ENCODE measurements at regions not wholly inside any gene's neighbourhood (a gene's known extent, or its start where the extent isn't known, plus 50 kb on each side); places are given as distances from the start of the nearest gene placed in this dataset.
"Not testable (repeated sequence)": the region's sequence is repeated elsewhere in the genome, so short reads cannot be mapped to it uniquely, and the experiment has no call there.

DNA sequence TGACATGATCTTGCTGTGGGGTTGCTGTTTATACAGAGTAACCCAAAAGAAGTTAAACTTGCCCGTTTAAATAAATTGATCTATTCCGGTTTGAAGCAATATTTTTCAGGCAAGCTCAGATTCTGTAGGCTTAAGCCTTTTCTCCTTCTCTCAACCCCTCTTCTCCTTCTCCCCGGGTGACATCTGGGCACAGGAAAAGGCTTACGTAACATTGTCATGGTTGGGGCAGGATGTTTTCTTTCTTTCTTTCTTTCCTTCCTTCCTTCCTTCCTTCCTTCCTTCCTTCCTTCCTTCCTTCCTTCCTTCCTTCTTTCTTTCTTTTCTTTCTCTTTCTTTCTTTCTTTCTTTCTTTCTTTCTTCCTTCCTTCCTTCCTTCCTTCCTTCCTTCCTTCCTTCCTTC, 315.5 kb upstream of the SPRED2 start:
- TF ChIP-seq ZNF366 (tag by site-specific recombination; conservative IDR thresholded peaks at IDR 0.05): peak; percentile 75; the same call in 1 of the 2 replicates
- H3K4me3 ChIP-seq (ENCODE audit: low read depth, low read length); H3K4me1 ChIP-seq (ENCODE audit: control insufficient read depth, insufficient read depth, low read length); POLR2A ChIA-PET; H3K9me3 ChIP-seq (ENCODE audit: control insufficient read depth, insufficient read depth, low read depth, low read length); H3K27ac ChIP-seq (ENCODE audit: extremely low read depth, low read depth, low read length); H3K36me3 ChIP-seq (ENCODE audit: control insufficient read depth in 2 of 2, insufficient read depth in 1 of 2, low read length in 2 of 2): not testable (repeated sequence)
- CTCF ChIA-PET: interaction anchor here (0.7 kb wide), 1 partner anchor 318 kb away, joined by 3 read pairs; no protein-coding TSS in a partner anchor

DNA sequence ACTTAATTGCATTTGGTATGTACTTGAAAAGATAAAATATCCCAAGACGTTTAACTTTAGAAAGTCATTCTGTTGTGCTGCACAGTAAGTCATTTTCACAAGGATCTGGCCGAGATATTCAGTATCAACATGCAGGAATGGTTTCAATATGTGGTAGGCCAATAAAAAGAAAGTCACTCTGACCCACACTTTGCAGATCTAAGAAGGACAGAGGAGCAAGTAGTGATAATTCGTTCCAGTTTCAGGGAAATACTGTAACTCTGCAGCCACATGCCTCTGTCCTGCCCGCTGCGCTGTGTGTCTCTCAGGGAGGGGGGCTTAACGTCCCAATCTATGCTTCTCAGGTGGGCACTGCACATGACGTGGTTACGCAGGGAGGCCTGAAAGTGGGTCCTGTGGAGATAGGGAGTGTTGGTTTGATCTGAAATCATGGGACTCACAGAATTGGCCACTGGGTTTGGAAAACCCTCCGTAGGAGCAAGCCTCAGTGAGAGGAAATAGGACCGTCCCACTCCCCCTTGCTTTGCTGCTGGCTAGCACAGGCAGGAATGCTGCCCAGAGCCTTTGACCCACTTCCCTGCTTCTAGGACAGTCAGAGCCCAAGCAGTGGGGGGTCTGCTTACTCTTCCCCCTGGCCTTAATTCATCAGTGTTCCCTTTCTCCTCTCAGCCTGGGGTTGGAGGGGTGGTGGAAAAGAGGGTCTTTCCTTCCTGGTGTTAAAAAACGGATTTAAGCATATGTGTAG, 314.7 kb upstream of the SPRED2 start:
- Histone ChIP-seq H3K4me1 (ENCODE audit: control insufficient read depth, insufficient read depth, low read length) (no peaks in the 10 kb centered on the region), H3K27ac (ENCODE audit: extremely low read depth, low read depth, low read length) (no peak overlapping the region), H3K9me3 (ENCODE audit: control insufficient read depth, insufficient read depth, low read depth, low read length) (no peaks in the 10 kb centered on the region), H3K4me3 (ENCODE audit: low read depth, low read length) (no peak overlapping the region), H3K36me3 (ENCODE audit: control insufficient read depth in 2 of 2, insufficient read depth in 1 of 2, low read length in 2 of 2) (no peaks in the 10 kb centered on the region)
- ChIA-PET CTCF (no interaction called here), POLR2A (no interaction called here)
- TF ChIP-seq ZNF529 (tag by site-specific recombination; IDR thresholded peaks at IDR 0.05; ENCODE audit: insufficient replicate concordance): no peak
- no peak for TF ChIP-seq ZXDB (tag by site-specific recombination; IDR thresholded peaks at IDR 0.05)
- no peak for TF ChIP-seq ZNF658 (tag by site-specific recombination; IDR thresholded peaks at IDR 0.05)
- no peak for TF ChIP-seq ZNF510 (tag by site-specific recombination; IDR thresholded peaks at IDR 0.05; ENCODE audit: insufficient replicate concordance)
- no peak for TF ChIP-seq BCL11B (tag by site-specific recombination; IDR thresholded peaks at IDR 0.05; ENCODE audit: low read depth)
- no peak for TF ChIP-seq ZNF311 (tag by site-specific recombination; IDR thresholded peaks at IDR 0.05; ENCODE audit: borderline replicate concordance)

DNA sequence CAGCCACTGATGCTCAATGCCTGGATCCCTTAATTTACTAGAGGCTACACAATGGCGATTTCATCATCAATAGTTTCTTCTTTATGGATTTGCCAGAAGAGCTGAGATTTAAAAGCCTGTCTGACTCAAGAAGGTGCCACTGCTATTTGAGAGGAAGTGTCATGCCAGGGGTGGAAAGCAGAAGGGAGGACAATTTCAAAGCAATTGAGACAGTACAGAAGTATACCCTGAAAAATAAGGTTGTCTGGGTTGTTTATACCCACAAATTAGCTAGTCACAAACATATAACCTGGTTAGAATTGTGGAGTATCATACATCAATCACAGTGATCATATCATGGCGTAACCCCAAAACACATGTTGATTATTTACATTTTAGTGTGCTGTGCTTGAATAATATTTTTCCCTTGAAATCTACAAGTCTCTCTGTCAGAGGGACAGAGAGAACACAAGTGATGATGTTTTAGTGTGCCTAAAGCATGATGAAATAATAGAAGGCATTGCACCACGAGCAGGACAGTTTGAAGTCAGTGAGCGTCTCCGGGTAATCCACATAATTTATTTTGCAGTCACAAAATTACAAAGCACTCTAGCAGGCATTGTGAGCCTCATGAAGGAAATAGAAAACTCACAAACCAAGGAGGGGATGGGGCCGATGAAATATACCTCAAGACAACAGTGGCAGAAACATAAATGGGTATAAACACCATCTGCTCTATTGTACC, 312.2 kb upstream of the SPRED2 start:
- no peaks in the 10 kb centered on the region for H3K4me1 ChIP-seq (ENCODE audit: control insufficient read depth, insufficient read depth, low read length)
- ChIA-PET POLR2A (no interaction called here), CTCF (no interaction called here)
- no peak overlapping the region for H3K27ac ChIP-seq (ENCODE audit: extremely low read depth, low read depth, low read length)
- H3K9me3 ChIP-seq (ENCODE audit: control insufficient read depth, insufficient read depth, low read depth, low read length): no peaks in the 10 kb centered on the region
- H3K4me3 ChIP-seq (ENCODE audit: low read depth, low read length): no peak overlapping the region
- H3K36me3 ChIP-seq (ENCODE audit: control insufficient read depth in 2 of 2, insufficient read depth in 1 of 2, low read length in 2 of 2): no peaks in the 10 kb centered on the region
- TF ChIP-seq SCRT2 (tag by site-specific recombination; IDR thresholded peaks at IDR 0.05) (peak; percentile 69), ZNF174 (tag by site-specific recombination; IDR thresholded peaks at IDR 0.05) (no peak)

DNA sequence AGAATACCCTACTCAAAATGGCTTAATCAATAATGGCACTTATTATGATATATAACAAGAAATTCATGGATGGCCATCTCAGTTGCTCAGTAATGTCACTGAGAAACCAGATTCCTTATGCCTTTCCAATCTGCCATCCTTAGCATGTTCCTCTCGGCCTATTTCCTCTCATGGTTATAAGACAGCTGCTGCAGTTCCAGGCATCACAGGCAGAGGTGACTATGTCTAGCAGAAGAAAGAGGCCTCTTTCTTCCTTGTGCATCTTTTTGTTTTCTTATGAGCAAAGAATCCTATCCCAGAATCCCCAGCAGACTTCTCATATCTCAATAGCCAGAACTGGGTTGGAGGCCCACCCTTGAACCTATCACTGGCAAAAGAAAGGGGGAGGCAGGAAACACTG, 310.6 kb upstream of the SPRED2 start:
- Histone ChIP-seq H3K27ac (ENCODE audit: extremely low read depth, low read depth, low read length) (no peak overlapping the region), H3K9me3 (ENCODE audit: control insufficient read depth, insufficient read depth, low read depth, low read length) (no peaks in the 10 kb centered on the region), H3K4me1 (ENCODE audit: control insufficient read depth, insufficient read depth, low read length) (no peaks in the 10 kb centered on the region), H3K36me3 (ENCODE audit: control insufficient read depth in 2 of 2, insufficient read depth in 1 of 2, low read length in 2 of 2) (no peaks in the 10 kb centered on the region), H3K4me3 (ENCODE audit: low read depth, low read length) (no peak overlapping the region)
- POLR2A ChIA-PET: no interaction called here
- CTCF ChIA-PET: interaction anchor here (1.2 kb wide), 1 partner anchor 523 kb away, joined by 4 read pairs; no protein-coding TSS in a partner anchor
- TF ChIP-seq, protein P1, sequence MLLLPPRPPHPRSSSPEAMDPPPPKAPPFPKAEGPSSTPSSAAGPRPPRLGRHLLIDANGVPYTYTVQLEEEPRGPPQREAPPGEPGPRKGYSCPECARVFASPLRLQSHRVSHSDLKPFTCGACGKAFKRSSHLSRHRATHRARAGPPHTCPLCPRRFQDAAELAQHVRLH (tag by site-specific recombination; IDR thresholded peaks at IDR 0.05): no peak
- TF ChIP-seq ZNF76 (tag by site-specific recombination; IDR thresholded peaks at IDR 0.05; ENCODE audit: borderline replicate concordance, low read depth) (no peak), ZNF138 (tag by site-specific recombination; IDR thresholded peaks at IDR 0.05; ENCODE audit: borderline replicate concordance) (no peak), SCRT1 (tag by site-specific recombination; IDR thresholded peaks at IDR 0.05; ENCODE audit: borderline replicate concordance) (no peak), ZNF175 (tag by site-specific recombination; IDR thresholded peaks at IDR 0.05) (no peak), ZBTB21 (tag by site-specific recombination; IDR thresholded peaks at IDR 0.05) (no peak), TRIM28 (IDR thresholded peaks at IDR 0.05; ENCODE audit: borderline replicate concordance, low read length) (no peak), ZNF776 (tag by site-specific recombination; IDR thresholded peaks at IDR 0.05; ENCODE audit: borderline replicate concordance) (no peak), ZNF623 (tag by site-specific recombination; IDR thresholded peaks at IDR 0.05) (no peak), ZNF366 (tag by site-specific recombination; conservative IDR thresholded peaks at IDR 0.05) (no peak), ZNF140 (tag by site-specific recombination; IDR thresholded peaks at IDR 0.05) (no peak), ZNF529 (tag by site-specific recombination; IDR thresholded peaks at IDR 0.05; ENCODE audit: insufficient replicate concordance) (no peak)
- TF ChIP-seq, protein P2, sequence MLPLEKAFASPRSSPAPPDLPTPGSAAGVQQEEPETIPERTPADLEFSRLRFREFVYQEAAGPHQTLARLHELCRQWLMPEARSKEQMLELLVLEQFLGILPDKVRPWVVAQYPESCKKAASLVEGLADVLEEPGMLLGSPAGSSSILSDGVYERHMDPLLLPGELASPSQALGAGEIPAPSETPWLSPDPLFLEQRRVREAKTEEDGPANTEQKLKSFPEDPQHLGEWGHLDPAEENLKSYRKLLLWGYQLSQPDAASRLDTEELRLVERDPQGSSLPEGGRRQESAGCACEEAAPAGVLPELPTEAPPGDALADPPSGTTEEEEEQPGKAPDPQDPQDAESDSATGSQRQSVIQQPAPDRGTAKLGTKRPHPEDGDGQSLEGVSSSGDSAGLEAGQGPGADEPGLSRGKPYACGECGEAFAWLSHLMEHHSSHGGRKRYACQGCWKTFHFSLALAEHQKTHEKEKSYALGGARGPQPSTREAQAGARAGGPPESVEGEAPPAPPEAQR (tag by site-specific recombination; IDR thresholded peaks at IDR 0.05): no peak
- TF ChIP-seq, protein P3, sequence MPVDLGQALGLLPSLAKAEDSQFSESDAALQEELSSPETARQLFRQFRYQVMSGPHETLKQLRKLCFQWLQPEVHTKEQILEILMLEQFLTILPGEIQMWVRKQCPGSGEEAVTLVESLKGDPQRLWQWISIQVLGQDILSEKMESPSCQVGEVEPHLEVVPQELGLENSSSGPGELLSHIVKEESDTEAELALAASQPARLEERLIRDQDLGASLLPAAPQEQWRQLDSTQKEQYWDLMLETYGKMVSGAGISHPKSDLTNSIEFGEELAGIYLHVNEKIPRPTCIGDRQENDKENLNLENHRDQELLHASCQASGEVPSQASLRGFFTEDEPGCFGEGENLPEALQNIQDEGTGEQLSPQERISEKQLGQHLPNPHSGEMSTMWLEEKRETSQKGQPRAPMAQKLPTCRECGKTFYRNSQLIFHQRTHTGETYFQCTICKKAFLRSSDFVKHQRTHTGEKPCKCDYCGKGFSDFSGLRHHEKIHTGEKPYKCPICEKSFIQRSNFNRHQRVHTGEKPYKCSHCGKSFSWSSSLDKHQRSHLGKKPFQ (tag by site-specific recombination; IDR thresholded peaks at IDR 0.05): no peak
- TF ChIP-seq, protein P4, sequence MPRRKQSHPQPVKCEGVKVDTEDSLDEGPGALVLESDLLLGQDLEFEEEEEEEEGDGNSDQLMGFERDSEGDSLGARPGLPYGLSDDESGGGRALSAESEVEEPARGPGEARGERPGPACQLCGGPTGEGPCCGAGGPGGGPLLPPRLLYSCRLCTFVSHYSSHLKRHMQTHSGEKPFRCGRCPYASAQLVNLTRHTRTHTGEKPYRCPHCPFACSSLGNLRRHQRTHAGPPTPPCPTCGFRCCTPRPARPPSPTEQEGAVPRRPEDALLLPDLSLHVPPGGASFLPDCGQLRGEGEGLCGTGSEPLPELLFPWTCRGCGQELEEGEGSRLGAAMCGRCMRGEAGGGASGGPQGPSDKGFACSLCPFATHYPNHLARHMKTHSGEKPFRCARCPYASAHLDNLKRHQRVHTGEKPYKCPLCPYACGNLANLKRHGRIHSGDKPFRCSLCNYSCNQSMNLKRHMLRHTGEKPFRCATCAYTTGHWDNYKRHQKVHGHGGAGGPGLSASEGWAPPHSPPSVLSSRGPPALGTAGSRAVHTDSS (tag by site-specific recombination; IDR thresholded peaks at IDR 0.05): no peak
